ENCODE measurements at regions not wholly inside any gene's neighbourhood (a gene's known extent, or its start where the extent isn't known, plus 50 kb on each side); places are given as distances from the start of the nearest gene placed in this dataset.

GRCh38 chr3:99013777-99014315 is 112.4 kb upstream of the DCBLD2 start:
- H2BK120ac ChIP-seq (ENCODE audit: low read depth, low read length), result no peak overlapping the region
- H3K79me1 ChIP-seq (replicated peaks; ENCODE audit: low read length, poor library complexity, severe bottlenecking), result peaks cover 5% of the 10 kb centered on the region
- H3K9me3 ChIP-seq (ENCODE audit: control insufficient read depth, low read length), result no peaks in the 10 kb centered on the region
- no peak overlapping the region for H4K91ac ChIP-seq (ENCODE audit: low read length)
- H3K4ac ChIP-seq (ENCODE audit: low read depth in 1 of 2, low read length in 2 of 2), result no peak overlapping the region
- 47% methylated on average over 2 of the region's 3 CpGs for WGBS
- H3K14ac ChIP-seq (ENCODE audit: low read length in 2 of 2), result no peak overlapping the region
- H2BK5ac ChIP-seq (ENCODE audit: low read depth, low read length, poor library complexity, severe bottlenecking), result no peak overlapping the region
- peak overlapping the region; percentile 59 for H3K27ac ChIP-seq (ENCODE audit: low read length, poor library complexity, severe bottlenecking)
- H3K36me3 ChIP-seq (ENCODE audit: control insufficient read depth in 1 of 2, insufficient read depth in 2 of 2, low read depth in 1 of 2, low read length in 2 of 2), result no peaks in the 10 kb centered on the region
- H3K4me3 ChIP-seq (ENCODE audit: insufficient read depth in 1 of 2, low read depth in 1 of 2, low read length in 2 of 2), result no peak overlapping the region
- no peak overlapping the region for H3K4me2 ChIP-seq (ENCODE audit: low read length, poor library complexity, severe bottlenecking)
- no peaks in the 10 kb centered on the region for H3K27me3 ChIP-seq (ENCODE audit: control insufficient read depth in 1 of 2, insufficient read depth in 1 of 2, low read length in 2 of 2)
- H3K18ac ChIP-seq (ENCODE audit: low read depth in 1 of 2, low read length in 2 of 2), result no peak overlapping the region
- no peak overlapping the region for H2BK12ac ChIP-seq (ENCODE audit: low read length in 2 of 2)
- H2AK5ac ChIP-seq (ENCODE audit: low read length, severe bottlenecking), result no peak overlapping the region
- H3K9ac ChIP-seq (ENCODE audit: low read length), result no peak overlapping the region
- H4K8ac ChIP-seq (ENCODE audit: low read length), result no peak overlapping the region
- no peak overlapping the region for H2BK15ac ChIP-seq (ENCODE audit: low read depth, poor library complexity, severe bottlenecking)
- no peaks in the 10 kb centered on the region for H3K4me1 ChIP-seq (ENCODE audit: control insufficient read depth, insufficient read depth, low read depth, low read length)
- H2AFZ ChIP-seq (ENCODE audit: low read depth, low read length), result no peak overlapping the region
- H3K23ac ChIP-seq (ENCODE audit: low read length in 2 of 2), result no peak overlapping the region
- peak; percentile 44 for DNase-seq

GRCh38 chr3:99013077-99013476 is 111.6 kb upstream of the DCBLD2 start:
- Histone ChIP-seq H2BK12ac (ENCODE audit: low read length in 2 of 2) (no peak overlapping the region), H3K4me3 (ENCODE audit: insufficient read depth in 1 of 2, low read depth in 1 of 2, low read length in 2 of 2) (no peak overlapping the region), H3K14ac (ENCODE audit: low read length in 2 of 2) (no peak overlapping the region), H2BK120ac (ENCODE audit: low read depth, low read length) (no peak overlapping the region), H3K9me3 (ENCODE audit: control insufficient read depth, low read length) (no peaks in the 10 kb centered on the region), H3K18ac (ENCODE audit: low read depth in 1 of 2, low read length in 2 of 2) (no peak overlapping the region), H3K4me1 (ENCODE audit: control insufficient read depth, insufficient read depth, low read depth, low read length) (peaks cover 2% of the 10 kb centered on the region), H2AK5ac (ENCODE audit: low read length, severe bottlenecking) (no peak overlapping the region), H3K4ac (ENCODE audit: low read depth in 1 of 2, low read length in 2 of 2) (no peak overlapping the region), H2BK15ac (ENCODE audit: low read depth, poor library complexity, severe bottlenecking) (no peak overlapping the region), H3K27me3 (ENCODE audit: control insufficient read depth in 1 of 2, insufficient read depth in 1 of 2, low read length in 2 of 2) (no peaks in the 10 kb centered on the region), H2AFZ (ENCODE audit: low read depth, low read length) (no peak overlapping the region), H3K36me3 (ENCODE audit: control insufficient read depth in 1 of 2, insufficient read depth in 2 of 2, low read depth in 1 of 2, low read length in 2 of 2) (no peaks in the 10 kb centered on the region), H4K8ac (ENCODE audit: low read length) (no peak overlapping the region), H2BK5ac (ENCODE audit: low read depth, low read length, poor library complexity, severe bottlenecking) (peak overlapping the region; percentile 73), H4K91ac (ENCODE audit: low read length) (no peak overlapping the region), H3K4me2 (ENCODE audit: low read length, poor library complexity, severe bottlenecking) (no peak overlapping the region), H3K9ac (ENCODE audit: low read length) (peak overlapping the region; percentile 40), H3K79me1 (replicated peaks; ENCODE audit: low read length, poor library complexity, severe bottlenecking) (peaks cover 5% of the 10 kb centered on the region), H3K23ac (ENCODE audit: low read length in 2 of 2) (no peak overlapping the region), H3K27ac (ENCODE audit: low read length, poor library complexity, severe bottlenecking) (peak overlapping the region; percentile 100)
- no peak for DNase-seq

- Histone ChIP-seq H3K9me3 (ENCODE audit: control insufficient read depth, low read length) (no peaks in the 10 kb centered on the region), H3K23ac (ENCODE audit: low read length in 2 of 2) (no peak overlapping the region), H2BK15ac (ENCODE audit: low read depth, poor library complexity, severe bottlenecking) (no peak overlapping the region), H2AK5ac (ENCODE audit: low read length, severe bottlenecking) (no peak overlapping the region), H3K4me3 (ENCODE audit: insufficient read depth in 1 of 2, low read depth in 1 of 2, low read length in 2 of 2) (no peak overlapping the region), H3K27me3 (ENCODE audit: control insufficient read depth in 1 of 2, insufficient read depth in 1 of 2, low read length in 2 of 2) (no peaks in the 10 kb centered on the region), H3K4ac (ENCODE audit: low read depth in 1 of 2, low read length in 2 of 2) (no peak overlapping the region), H4K8ac (ENCODE audit: low read length) (no peak overlapping the region), H3K4me1 (ENCODE audit: control insufficient read depth, insufficient read depth, low read depth, low read length) (peaks cover 5% of the 10 kb centered on the region), H4K91ac (ENCODE audit: low read length) (no peak overlapping the region), H3K9ac (ENCODE audit: low read length) (peak overlapping the region; percentile 40), H2BK5ac (ENCODE audit: low read depth, low read length, poor library complexity, severe bottlenecking) (peak overlapping the region; percentile 73), H3K79me1 (replicated peaks; ENCODE audit: low read length, poor library complexity, severe bottlenecking) (peaks cover 11% of the 10 kb centered on the region), H3K14ac (ENCODE audit: low read length in 2 of 2) (no peak overlapping the region), H2BK120ac (ENCODE audit: low read depth, low read length) (no peak overlapping the region), H2AFZ (ENCODE audit: low read depth, low read length) (no peak overlapping the region), H3K18ac (ENCODE audit: low read depth in 1 of 2, low read length in 2 of 2) (no peak overlapping the region), H3K27ac (ENCODE audit: low read length, poor library complexity, severe bottlenecking) (peak overlapping the region; percentile 100), H3K36me3 (ENCODE audit: control insufficient read depth in 1 of 2, insufficient read depth in 2 of 2, low read depth in 1 of 2, low read length in 2 of 2) (no peaks in the 10 kb centered on the region), H3K4me2 (ENCODE audit: low read length, poor library complexity, severe bottlenecking) (no peak overlapping the region), H2BK12ac (ENCODE audit: low read length in 2 of 2) (no peak overlapping the region)
- no peak for DNase-seq
- 69% methylated on average over 3 of the region's 3 CpGs for WGBS
Observed at GRCh38 chr3:99012051-99012450, 110.6 kb upstream of the DCBLD2 start.

- no peak overlapping the region for H2AFZ ChIP-seq (ENCODE audit: low read depth, low read length)
- H3K36me3 ChIP-seq (ENCODE audit: control insufficient read depth in 1 of 2, insufficient read depth in 2 of 2, low read depth in 1 of 2, low read length in 2 of 2), result no peaks in the 10 kb centered on the region
- H3K14ac ChIP-seq (ENCODE audit: low read length in 2 of 2), result no peak overlapping the region
- no peak overlapping the region for H3K27ac ChIP-seq (ENCODE audit: low read length, poor library complexity, severe bottlenecking)
- H3K9ac ChIP-seq (ENCODE audit: low read length), result no peak overlapping the region
- H3K23ac ChIP-seq (ENCODE audit: low read length in 2 of 2), result no peak overlapping the region
- no peaks in the 10 kb centered on the region for H3K9me3 ChIP-seq (ENCODE audit: control insufficient read depth, low read length)
- H3K27me3 ChIP-seq (ENCODE audit: control insufficient read depth in 1 of 2, insufficient read depth in 1 of 2, low read length in 2 of 2), result no peaks in the 10 kb centered on the region
- peak overlapping the region; percentile 37 for H2AK5ac ChIP-seq (ENCODE audit: low read length, severe bottlenecking)
- H2BK12ac ChIP-seq (ENCODE audit: low read length in 2 of 2), result no peak overlapping the region
- no peak overlapping the region for H4K8ac ChIP-seq (ENCODE audit: low read length)
- no peak overlapping the region for H3K18ac ChIP-seq (ENCODE audit: low read depth in 1 of 2, low read length in 2 of 2)
- no peak overlapping the region for H3K4me2 ChIP-seq (ENCODE audit: low read length, poor library complexity, severe bottlenecking)
- no peak overlapping the region for H3K4me3 ChIP-seq (ENCODE audit: insufficient read depth in 1 of 2, low read depth in 1 of 2, low read length in 2 of 2)
- peaks cover 5% of the 10 kb centered on the region for H3K4me1 ChIP-seq (ENCODE audit: control insufficient read depth, insufficient read depth, low read depth, low read length)
- H4K91ac ChIP-seq (ENCODE audit: low read length), result no peak overlapping the region
- no peak for DNase-seq
- H2BK5ac ChIP-seq (ENCODE audit: low read depth, low read length, poor library complexity, severe bottlenecking), result no peak overlapping the region
- H2BK120ac ChIP-seq (ENCODE audit: low read depth, low read length), result no peak overlapping the region
- no peak overlapping the region for H2BK15ac ChIP-seq (ENCODE audit: low read depth, poor library complexity, severe bottlenecking)
- peaks cover 9% of the 10 kb centered on the region for H3K79me1 ChIP-seq (replicated peaks; ENCODE audit: low read length, poor library complexity, severe bottlenecking)
- no peak overlapping the region for H3K4ac ChIP-seq (ENCODE audit: low read depth in 1 of 2, low read length in 2 of 2)
Observed at GRCh38 chr3:99009851-99010250, 108.4 kb upstream of the DCBLD2 start.
